ENCODE measurements at regions not wholly inside any gene's neighbourhood (a gene's known extent, or its start where the extent isn't known, plus 50 kb on each side); places are given as distances from the start of the nearest gene placed in this dataset.

GRCh38 chr6:44016131-44016870 lies 111.0 kb downstream of the MRPL14 start:
- DNase-seq = no peak

DNA sequence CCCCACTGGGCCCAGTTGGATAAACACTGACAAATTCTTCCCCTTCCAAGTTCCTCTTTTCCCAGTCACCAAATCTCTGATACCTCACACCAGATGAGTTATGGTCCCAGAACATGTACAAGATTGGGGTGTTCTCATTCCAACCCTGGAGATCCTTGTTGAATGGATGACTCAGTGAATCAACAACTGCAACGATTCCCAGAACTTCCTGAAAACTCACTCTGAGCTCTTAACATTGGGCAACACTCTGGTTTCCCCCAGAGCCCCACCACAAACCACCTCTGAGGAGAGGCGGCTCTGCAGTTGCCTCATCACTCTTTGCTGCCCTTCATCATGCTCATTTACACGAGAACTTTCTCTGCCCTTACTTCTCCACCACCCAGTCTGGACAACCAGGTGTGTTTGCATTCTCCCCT lies 115.2 kb downstream of the MRPL14 start:
- no peak for DNase-seq

GRCh38 chr6:44011350-44011920 lies 115.8 kb downstream of the MRPL14 start:
- no peak for DNase-seq

DNA sequence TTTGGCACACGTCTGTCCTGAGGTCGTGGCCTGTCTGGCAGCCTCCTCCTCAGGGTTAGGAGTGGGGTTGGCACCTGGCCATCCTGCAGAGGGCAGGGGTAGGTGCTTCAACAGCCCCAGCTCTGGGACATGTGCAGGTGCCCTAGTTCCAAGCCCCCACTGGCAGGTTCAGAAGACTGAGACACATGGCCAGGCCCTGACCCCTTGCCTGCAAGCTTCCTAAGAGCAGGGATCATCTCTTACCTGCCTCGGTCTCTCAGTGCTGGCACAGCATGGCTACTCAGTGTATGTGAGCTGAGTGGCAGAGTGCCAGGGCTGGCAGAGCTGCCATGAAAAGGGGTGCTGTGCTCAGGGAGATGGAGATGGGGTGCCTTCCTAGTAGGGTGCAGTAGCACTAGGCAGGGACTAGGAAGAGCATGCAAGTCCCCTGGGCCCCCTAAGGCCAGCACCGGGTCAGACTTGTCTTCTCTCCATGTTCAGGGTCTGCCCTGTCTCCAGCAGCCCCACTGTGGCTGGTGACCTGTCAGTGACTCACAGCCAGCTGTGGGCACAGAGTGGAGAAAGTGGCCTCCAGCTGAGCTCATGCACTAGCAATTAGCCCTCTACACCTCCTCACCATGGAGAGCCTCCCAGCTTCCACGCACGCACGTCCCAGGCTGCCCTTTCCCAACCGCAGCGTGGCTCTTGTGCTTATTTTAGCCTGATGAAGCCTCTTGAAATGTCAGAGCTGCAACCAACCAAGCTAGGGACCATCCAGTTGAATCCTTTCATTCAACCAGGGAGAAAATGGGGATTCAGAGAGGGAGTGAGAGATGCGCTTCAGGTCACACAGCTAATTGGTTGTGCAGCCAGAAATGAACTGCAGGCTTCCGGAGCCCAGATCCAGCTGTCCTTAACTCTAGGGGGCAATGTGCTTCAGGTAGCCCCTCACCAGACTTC lies 116.6 kb downstream of the MRPL14 start:
- no peak for DNase-seq

DNA sequence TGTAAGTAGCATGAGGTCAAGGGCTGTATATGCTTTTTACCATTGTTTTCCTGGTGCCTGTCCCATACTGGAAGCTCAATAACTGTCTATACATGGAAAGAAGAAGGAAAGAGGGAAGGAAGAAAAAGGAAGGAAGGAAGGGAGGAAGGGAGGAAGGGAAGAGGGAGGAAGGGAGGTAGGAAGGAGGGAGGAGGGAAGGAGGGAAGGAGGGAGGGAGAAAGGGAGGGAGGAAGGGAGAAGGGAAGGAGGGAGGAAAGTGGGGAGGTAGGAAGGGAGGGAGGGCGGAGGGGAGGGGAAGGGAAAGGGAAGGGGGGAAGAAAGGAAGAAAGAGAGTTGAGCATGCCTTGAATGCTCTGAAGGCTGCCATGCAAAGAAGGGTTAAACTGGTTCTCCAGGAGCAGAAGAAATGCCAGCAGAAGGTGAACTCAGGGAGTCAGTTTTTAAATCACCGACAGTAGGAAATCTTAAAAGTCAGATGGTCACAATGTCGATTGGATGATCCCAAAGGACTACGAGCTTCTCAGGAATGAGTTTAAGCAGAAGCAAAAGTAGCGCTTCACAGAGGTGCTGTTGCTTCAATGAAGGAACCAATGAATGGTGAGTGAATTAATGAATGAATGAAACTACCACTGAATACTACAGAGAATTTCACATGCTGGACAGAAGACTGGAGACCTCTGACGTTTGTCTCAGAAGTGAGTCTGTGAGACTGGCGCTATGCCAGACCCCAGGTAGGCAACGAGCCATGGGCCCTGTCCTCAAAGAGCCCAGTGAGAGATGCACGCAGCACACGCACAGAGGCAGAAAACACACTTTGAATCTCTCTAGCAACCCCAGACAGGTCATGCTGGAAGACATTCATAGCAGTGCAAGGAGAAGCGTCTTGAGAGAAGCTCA lies 117.6 kb downstream of the MRPL14 start:
- peak in 1 of 58 donors; percentile 31 for DNase-seq

DNA sequence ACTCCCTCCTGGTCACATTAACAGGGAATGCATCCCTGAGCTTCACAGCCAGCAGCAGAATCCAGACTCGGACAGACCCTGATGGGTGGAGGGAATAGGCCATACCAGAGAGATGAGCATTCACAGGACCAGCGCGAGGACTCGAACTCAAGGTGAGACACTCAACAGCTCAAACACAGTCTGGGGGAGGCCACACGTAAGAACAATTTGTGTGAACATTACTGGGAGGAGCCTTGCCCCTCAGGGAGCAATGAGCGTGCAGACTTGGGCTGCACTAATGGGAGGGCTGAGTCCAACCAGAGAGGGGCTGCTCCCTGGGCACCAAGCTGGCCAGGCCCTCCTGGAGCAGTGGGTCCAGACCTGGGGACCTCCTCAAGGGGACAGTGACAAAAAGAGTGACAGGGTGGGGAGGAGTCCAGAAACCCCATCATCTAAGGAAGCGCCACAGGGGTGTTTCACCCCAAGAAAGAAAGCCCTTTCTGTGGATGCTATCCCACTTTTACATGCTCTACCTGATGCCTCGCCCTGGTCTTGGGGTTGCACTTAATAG lies 118.4 kb downstream of the MRPL14 start:
- no peak for DNase-seq

GRCh38 chr6:44007818-44008621 lies 119.2 kb downstream of the MRPL14 start:
- no peak for DNase-seq

- DNase-seq = no peak
Measured at GRCh38 chr6:44006872-44007303, 120.4 kb downstream of the MRPL14 start.

- DNase-seq = no peak
Measured at GRCh38 chr6:44006123-44006871, 121.0 kb downstream of the MRPL14 start.

- no peak for DNase-seq
Measured at GRCh38 chr6:44005507-44005903, 121.7 kb downstream of the MRPL14 start.

- peak in 11 of 58 donors; percentile 14 to 34 (median 24) for DNase-seq
Measured at GRCh38 chr6:44004625-44005506, 122.4 kb downstream of the MRPL14 start.

DNA sequence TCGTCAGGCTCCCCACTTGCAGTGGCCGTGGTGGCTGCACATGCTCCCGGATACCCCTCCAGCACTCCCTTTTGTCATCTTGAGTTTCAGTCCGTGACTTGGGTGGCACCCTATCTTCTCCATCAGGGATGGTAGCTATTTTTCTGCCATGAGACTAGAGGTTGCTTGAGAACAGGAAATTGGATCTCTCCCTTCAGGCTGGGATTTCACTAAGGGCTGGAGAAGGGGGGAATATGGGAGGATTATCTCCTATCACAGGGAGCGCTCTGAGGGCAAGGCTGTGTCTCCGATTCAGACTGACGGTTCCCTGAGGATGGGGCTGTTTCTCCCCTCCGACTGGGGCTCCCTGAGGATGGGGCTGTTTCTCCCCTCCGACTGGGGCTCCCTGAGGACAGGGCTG lies 123.1 kb downstream of the MRPL14 start:
- no peak for DNase-seq

- no peak for DNase-seq
Measured at GRCh38 chr6:44003345-44004061, 123.7 kb downstream of the MRPL14 start.

DNA sequence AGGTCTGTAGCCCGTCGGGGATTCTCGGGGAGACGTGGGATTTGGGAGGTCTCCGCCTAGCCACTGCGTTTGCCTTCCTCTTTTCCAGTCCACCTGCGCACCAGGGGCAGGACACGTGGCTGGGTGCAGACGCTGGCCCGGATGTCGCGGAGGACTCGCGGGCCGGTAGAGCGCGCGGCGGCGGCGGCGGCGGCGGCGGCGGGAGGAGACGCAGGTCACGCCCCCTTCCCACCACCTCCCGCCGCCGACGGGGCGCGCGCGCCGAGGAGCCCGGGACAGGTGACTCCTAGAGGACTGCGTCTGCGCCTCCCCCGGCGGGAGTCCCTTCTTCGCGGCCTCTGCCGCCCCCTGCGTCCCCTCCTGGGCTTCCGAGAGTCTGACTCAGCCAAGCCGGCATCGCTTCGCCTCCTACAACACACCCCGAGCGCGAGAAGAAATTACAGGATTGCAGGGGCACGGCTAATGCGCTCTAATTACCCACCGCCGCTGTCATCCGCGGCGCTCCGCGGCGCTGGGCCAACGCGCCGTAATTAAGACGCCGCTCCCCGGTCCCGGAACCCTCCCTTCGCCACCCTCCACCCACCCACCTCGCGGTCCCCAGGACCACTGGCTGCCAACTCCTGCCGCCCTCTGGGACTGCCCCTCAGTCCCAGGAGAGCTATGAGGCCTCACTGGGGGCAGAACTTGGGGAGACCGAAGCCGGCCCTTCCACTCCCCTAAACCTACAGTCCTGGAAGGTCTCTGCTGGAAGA lies 124.5 kb downstream of the MRPL14 start:
- peak in 18 of 58 donors; percentile 7 to 61 (median 40) for DNase-seq

DNA sequence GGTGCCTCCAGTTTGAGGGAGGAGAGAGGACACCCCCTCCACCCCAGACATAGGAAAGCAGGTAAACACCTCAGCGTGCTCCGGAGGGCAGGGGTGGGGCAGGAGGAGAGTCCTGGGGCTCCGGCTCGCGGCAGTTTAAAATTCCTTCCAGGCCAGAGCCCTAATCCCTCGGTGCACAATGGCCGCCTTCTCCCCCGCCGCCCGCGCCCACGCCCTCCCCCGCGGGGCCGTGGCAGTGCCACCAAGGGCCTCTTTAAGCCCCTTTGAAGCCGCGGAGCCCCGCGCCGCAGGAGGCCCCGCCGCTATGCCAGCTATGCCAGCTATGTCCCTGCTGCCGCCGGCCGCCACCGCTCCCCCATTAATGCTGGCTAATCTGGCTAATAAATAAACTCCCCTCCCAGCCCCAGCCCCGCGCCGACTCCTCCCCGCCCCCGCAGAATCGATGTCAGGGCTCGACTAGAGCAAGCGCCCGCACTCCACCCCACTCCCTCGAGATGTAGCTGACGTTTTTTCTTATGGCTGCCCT lies 125.1 kb downstream of the MRPL14 start:
- DNase-seq = peak in 1 of 58 donors; percentile 61
